Activated naive CD8-positive, alpha-beta T cell (primary cell): ENCODE measurements at regions not wholly inside any gene's neighbourhood (a gene's known extent, or its start where the extent isn't known, plus 50 kb on each side); places are given as distances from the start of the nearest gene placed in this dataset.

ENCODE experiments used
- H3K27ac Mint-ChIP-seq: one replicate; pipeline ENCODE4 v1.8.0; 2021; ENCODE audit warnings: mixed read lengths
- H3K27me3 Mint-ChIP-seq: one replicate; pipeline ENCODE4 v1.8.0; 2021; ENCODE audit warnings: mixed read lengths
- H3K36me3 Mint-ChIP-seq: one replicate; pipeline ENCODE4 v1.8.0; 2021; ENCODE audit warnings: mixed read lengths
- H3K4me1 Mint-ChIP-seq: one replicate; pipeline ENCODE4 v1.8.0; 2021; ENCODE audit warnings: low read depth, mixed read lengths
- H3K4me3 Mint-ChIP-seq: one replicate; pipeline ENCODE4 v1.8.0; 2021; ENCODE audit warnings: mild to moderate bottlenecking, mixed read lengths
- H3K9me3 Mint-ChIP-seq: one replicate; pipeline ENCODE4 v1.8.0; 2021; ENCODE audit warnings: low read depth, mixed read lengths

GRCh38 chr18:41134426-41134825, 820.6 kb upstream of the PIK3C3 start:
- Mint-ChIP-seq H3K4me1 (no peaks in the 10 kb centered on the region), H3K27me3 (no peaks in the 10 kb centered on the region), H3K36me3 (no peaks in the 10 kb centered on the region), H3K27ac (no peak overlapping the region), H3K9me3 (peaks cover 7% of the 10 kb centered on the region), H3K4me3 (no peak overlapping the region)

- Mint-ChIP-seq H3K27ac (no peak overlapping the region), H3K36me3 (no peaks in the 10 kb centered on the region), H3K4me1 (no peaks in the 10 kb centered on the region), H3K9me3 (peaks cover 14% of the 10 kb centered on the region), H3K27me3 (no peaks in the 10 kb centered on the region), H3K4me3 (no peak overlapping the region)
These were observed 824.0 kb upstream of the PIK3C3 start for GRCh38 chr18:41131050-41131449.

DNA sequence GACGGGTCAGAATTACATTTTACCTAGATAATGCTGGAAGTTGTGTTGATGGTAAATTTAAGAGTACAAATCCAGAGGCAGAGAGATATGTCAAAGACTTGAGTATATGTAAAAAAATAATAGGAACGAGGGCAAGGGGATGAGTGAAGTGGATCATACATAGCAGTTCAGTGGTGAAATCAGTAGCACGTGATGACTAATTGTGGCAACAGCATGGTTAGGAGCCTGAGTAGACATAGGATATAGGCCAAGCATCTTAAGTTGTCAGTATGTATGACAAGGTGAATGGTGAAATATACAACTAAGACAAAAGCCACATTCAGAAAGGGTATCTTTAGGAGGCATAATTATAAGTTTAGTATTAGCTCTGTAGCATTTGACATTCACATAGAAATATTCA, 826.5 kb upstream of the PIK3C3 start:
- H3K36me3 Mint-ChIP-seq: no peaks in the 10 kb centered on the region
- no peaks in the 10 kb centered on the region for H3K4me1 Mint-ChIP-seq
- peaks cover 13% of the 10 kb centered on the region for H3K9me3 Mint-ChIP-seq
- no peaks in the 10 kb centered on the region for H3K27me3 Mint-ChIP-seq
- H3K27ac Mint-ChIP-seq: no peak overlapping the region
- no peak overlapping the region for H3K4me3 Mint-ChIP-seq

- Mint-ChIP-seq H3K4me1 (no peaks in the 10 kb centered on the region), H3K36me3 (no peaks in the 10 kb centered on the region), H3K4me3 (no peak overlapping the region), H3K27ac (no peak overlapping the region), H3K27me3 (no peaks in the 10 kb centered on the region), H3K9me3 (peaks cover 13% of the 10 kb centered on the region)
These were observed 826.9 kb upstream of the PIK3C3 start for GRCh38 chr18:41128126-41128525.

DNA sequence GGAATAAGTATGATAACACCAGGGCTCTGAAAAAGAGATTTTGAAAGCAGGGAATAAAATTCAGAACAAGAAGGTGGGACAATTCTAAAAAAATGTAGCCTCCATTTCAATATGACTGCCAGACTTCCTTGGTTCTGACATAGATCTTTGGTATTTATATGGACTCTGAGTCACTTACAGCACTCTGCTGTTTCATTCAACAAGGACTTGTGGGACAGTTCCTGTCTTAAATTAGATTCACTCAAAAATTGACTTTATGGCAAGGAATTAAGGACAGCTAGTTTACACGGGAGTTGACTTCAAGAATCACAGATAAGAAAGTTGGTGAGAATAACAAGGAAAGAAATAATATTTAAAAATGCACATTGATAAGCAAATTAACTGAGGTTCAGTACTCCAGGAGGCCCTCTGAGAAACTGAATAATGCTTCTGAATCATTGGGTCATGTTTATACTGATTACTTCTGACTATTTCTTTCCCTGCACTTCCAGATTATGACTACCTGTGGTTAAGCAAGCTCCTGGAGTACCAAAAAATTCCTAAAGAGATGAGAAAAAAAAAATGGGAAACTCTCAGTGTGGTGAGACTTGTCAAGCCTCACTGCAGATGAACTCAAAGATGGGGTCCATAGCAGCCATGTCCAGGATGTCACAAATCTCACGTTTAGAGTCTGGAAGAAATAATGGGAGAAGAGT, 828.3 kb upstream of the PIK3C3 start:
- Mint-ChIP-seq H3K4me3 (no peak overlapping the region), H3K9me3 (peaks cover 12% of the 10 kb centered on the region), H3K27ac (no peak overlapping the region), H3K27me3 (no peaks in the 10 kb centered on the region), H3K4me1 (no peaks in the 10 kb centered on the region), H3K36me3 (no peaks in the 10 kb centered on the region)

DNA sequence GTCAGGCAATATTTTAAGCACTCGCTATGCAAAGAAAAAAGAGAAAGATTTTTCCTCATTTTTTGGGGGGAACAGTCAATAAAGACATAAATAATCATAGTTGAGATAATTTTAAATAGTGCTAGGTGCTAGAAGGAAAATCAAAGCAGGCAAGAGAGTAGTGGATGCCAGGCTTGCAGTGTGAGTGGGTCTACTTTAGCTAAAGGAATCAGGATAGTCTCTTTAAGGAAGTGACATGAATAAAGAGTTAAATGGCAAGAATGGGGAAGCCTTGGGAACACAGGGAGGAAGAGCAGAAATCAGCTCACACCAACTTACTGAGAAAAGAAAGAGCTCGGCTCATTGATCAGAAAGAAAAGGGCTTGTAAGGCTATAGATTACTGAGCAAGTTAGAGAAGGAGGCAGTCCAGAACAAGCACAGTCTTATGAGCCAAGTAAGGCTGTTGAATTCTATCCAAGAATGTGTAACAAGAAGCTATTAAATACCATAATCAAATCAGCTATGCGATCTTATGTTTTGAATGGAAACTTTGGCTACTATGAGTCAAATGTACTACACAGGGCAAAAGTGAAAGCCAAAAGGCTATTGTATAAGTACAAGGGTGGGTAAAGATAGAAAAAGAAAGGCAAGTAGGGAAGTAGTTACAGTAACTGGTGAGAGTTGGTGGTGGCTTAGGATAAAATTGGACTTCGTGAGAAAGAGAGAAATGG, 833.8 kb upstream of the PIK3C3 start:
- Mint-ChIP-seq H3K4me1 (no peaks in the 10 kb centered on the region), H3K36me3 (no peaks in the 10 kb centered on the region), H3K9me3 (peaks cover 15% of the 10 kb centered on the region), H3K27ac (no peak overlapping the region), H3K27me3 (no peaks in the 10 kb centered on the region), H3K4me3 (no peak overlapping the region)

- H3K36me3 Mint-ChIP-seq: no peaks in the 10 kb centered on the region
- H3K27me3 Mint-ChIP-seq: no peaks in the 10 kb centered on the region
- H3K4me3 Mint-ChIP-seq: no peak overlapping the region
- peaks cover 14% of the 10 kb centered on the region for H3K9me3 Mint-ChIP-seq
- no peaks in the 10 kb centered on the region for H3K4me1 Mint-ChIP-seq
- H3K27ac Mint-ChIP-seq: no peak overlapping the region
These were observed 836.0 kb upstream of the PIK3C3 start for GRCh38 chr18:41119031-41119430.

GRCh38 chr18:41113885-41114482, 841.0 kb upstream of the PIK3C3 start:
- Mint-ChIP-seq H3K27ac (no peak overlapping the region), H3K4me3 (no peak overlapping the region), H3K36me3 (no peaks in the 10 kb centered on the region), H3K9me3 (peaks cover 21% of the 10 kb centered on the region), H3K4me1 (no peaks in the 10 kb centered on the region), H3K27me3 (no peaks in the 10 kb centered on the region)

GRCh38 chr18:41099451-41099850, 855.6 kb upstream of the PIK3C3 start:
- H3K9me3 Mint-ChIP-seq: peaks cover 16% of the 10 kb centered on the region
- H3K4me1 Mint-ChIP-seq: no peaks in the 10 kb centered on the region
- H3K27me3 Mint-ChIP-seq: no peaks in the 10 kb centered on the region
- H3K36me3 Mint-ChIP-seq: no peaks in the 10 kb centered on the region
- H3K27ac Mint-ChIP-seq: no peak overlapping the region
- no peak overlapping the region for H3K4me3 Mint-ChIP-seq

DNA sequence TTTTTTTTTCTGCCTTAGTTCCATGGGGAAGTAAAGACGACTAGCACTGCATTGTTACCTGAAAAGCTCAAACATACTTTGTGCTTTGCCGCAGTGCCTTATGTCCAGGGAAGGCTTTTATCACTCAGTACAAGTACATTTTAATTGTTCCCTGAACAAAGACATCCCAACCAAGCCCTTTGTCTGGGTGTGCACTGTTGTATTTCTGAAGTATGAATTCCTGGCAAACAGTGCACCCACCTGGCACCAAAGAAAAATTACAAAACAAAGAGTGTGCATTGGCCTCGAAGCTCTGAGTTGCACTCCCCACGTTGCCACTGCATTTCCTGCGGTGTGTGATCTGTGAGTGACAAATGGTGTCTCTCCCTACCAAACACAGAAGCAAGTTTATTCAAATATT, 858.5 kb upstream of the PIK3C3 start:
- H3K36me3 Mint-ChIP-seq: no peaks in the 10 kb centered on the region
- H3K27me3 Mint-ChIP-seq: no peaks in the 10 kb centered on the region
- peaks cover 25% of the 10 kb centered on the region for H3K9me3 Mint-ChIP-seq
- no peaks in the 10 kb centered on the region for H3K4me1 Mint-ChIP-seq
- H3K27ac Mint-ChIP-seq: no peak overlapping the region
- no peak overlapping the region for H3K4me3 Mint-ChIP-seq

- H3K27me3 Mint-ChIP-seq: no peaks in the 10 kb centered on the region
- peaks cover 23% of the 10 kb centered on the region for H3K9me3 Mint-ChIP-seq
- no peaks in the 10 kb centered on the region for H3K4me1 Mint-ChIP-seq
- no peak overlapping the region for H3K4me3 Mint-ChIP-seq
- no peaks in the 10 kb centered on the region for H3K36me3 Mint-ChIP-seq
- no peak overlapping the region for H3K27ac Mint-ChIP-seq
These were observed 878.0 kb upstream of the PIK3C3 start for GRCh38 chr18:41077076-41077475.

DNA sequence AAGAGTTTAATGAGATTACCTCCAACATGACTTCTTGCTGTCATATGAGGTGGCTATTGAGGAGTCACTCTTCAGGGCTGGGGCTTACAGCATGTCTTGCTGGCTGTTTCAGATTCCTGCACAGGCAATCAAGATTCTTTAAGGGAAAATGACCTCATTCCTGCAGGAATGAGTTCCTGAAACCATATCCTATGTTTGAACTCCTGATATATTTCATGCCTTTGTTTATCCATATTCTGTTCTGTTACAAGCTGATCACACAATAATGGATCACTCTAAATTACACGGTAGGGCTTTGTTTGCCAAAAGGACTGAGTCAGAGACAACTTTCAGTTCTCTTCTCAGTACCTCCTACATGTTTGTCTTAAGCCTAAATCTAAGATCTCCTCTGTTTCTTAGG, 879.8 kb upstream of the PIK3C3 start:
- no peaks in the 10 kb centered on the region for H3K4me1 Mint-ChIP-seq
- H3K9me3 Mint-ChIP-seq: peaks cover 16% of the 10 kb centered on the region
- no peak overlapping the region for H3K4me3 Mint-ChIP-seq
- no peaks in the 10 kb centered on the region for H3K27me3 Mint-ChIP-seq
- H3K36me3 Mint-ChIP-seq: no peaks in the 10 kb centered on the region
- H3K27ac Mint-ChIP-seq: no peak overlapping the region

DNA sequence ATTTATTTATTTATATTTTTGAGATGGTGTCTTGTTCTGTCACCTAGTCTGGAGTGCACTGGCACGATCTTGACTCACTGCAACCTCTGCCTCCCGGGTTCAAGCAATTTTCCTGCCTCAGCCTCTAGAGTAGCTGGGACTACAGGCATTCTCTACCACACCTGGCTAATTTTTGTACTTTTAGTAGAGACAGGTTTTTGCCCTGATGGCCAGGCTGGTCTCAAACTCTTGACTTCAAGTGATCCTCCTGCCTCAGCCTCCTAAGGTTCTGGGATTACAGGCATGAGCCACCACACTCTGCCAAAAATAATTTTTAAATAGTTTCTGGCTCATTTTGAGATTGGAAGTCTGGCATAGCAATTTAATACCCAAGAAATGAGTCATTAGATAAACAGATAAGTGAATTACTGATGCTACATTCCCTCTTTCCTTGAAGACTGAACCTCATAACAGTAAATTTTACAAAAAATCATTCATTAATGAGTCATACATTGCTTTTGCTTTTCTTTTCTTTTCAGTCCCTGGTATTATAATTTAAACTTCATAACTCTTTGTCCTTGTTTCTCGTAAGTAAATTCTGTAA, 881.6 kb upstream of the PIK3C3 start:
- Mint-ChIP-seq H3K4me1 (no peaks in the 10 kb centered on the region), H3K4me3 (no peak overlapping the region)

DNA sequence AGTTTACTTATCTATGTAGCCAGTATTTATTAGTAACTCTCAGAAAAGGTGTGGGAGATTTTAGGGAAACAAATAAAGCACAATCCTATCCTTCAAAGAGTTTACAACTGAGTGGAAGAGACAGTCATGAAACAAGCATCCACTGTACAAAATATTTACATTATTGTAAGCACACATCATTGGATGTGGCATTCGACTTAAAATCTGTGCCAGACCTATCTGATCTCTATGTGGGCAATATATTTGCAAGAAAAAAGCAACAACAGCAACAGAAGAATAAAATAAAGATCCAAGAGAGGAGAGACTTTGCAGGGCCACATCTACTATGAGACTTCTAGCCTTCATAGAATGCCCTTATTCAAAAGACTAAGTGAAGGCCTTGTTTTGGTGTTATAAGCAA, 882.1 kb upstream of the PIK3C3 start:
- Mint-ChIP-seq H3K9me3 (peaks cover 19% of the 10 kb centered on the region), H3K4me1 (no peaks in the 10 kb centered on the region), H3K27me3 (no peaks in the 10 kb centered on the region), H3K27ac (no peak overlapping the region), H3K4me3 (no peak overlapping the region), H3K36me3 (no peaks in the 10 kb centered on the region)

More for the DNA sequence above, 881.6 kb upstream of the PIK3C3 start:
- Mint-ChIP-seq H3K27me3 (no peaks in the 10 kb centered on the region), H3K27ac (no peak overlapping the region), H3K9me3 (peaks cover 19% of the 10 kb centered on the region), H3K36me3 (no peaks in the 10 kb centered on the region)

- H3K4me1 Mint-ChIP-seq: no peaks in the 10 kb centered on the region
- no peak overlapping the region for H3K27ac Mint-ChIP-seq
- H3K36me3 Mint-ChIP-seq: no peaks in the 10 kb centered on the region
- peaks cover 16% of the 10 kb centered on the region for H3K9me3 Mint-ChIP-seq
- no peak overlapping the region for H3K4me3 Mint-ChIP-seq
- no peaks in the 10 kb centered on the region for H3K27me3 Mint-ChIP-seq
These were observed 883.2 kb upstream of the PIK3C3 start for GRCh38 chr18:41071826-41072225.
